ENCODE measurements at regions not wholly inside any gene's neighbourhood (a gene's known extent, or its start where the extent isn't known, plus 50 kb on each side); places are given as distances from the start of the nearest gene placed in this dataset.

DNA sequence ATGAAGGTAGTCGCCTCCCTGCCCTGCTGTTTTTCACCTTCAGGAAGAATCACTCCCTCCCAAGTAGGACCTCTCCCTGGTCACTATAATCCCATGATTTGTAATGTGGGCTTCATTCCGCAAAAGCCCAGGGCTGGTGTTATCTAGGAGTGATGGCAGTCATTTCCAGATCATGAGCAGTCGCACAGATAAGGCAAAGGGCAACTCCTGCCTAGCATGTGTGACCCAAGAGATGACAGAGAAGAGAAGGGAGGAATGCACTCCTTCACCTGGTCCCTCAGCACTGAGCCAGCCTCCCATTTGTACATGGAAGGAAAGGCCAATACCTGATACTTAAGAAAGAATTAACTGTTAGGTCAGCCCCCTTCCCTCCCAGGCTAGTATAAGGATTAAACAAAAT, 102.9 kb downstream of the RPL27A start:
- H3K36me3 Mint-ChIP-seq (ENCODE audit: low read depth), result no peaks in the 10 kb centered on the region
- no peaks in the 10 kb centered on the region for H3K27me3 Mint-ChIP-seq (ENCODE audit: low read depth)
- no peaks in the 10 kb centered on the region for H3K9me3 Mint-ChIP-seq
- DNase-seq (ENCODE audit: low read depth, low spot score), result no peak
- no peaks in the 10 kb centered on the region for H3K4me1 Mint-ChIP-seq
- no peak overlapping the region for H3K4me3 Mint-ChIP-seq
- no peak overlapping the region for H3K27ac Mint-ChIP-seq (ENCODE audit: unreplicated experiment)
- TF ChIP-seq, protein P1, sequence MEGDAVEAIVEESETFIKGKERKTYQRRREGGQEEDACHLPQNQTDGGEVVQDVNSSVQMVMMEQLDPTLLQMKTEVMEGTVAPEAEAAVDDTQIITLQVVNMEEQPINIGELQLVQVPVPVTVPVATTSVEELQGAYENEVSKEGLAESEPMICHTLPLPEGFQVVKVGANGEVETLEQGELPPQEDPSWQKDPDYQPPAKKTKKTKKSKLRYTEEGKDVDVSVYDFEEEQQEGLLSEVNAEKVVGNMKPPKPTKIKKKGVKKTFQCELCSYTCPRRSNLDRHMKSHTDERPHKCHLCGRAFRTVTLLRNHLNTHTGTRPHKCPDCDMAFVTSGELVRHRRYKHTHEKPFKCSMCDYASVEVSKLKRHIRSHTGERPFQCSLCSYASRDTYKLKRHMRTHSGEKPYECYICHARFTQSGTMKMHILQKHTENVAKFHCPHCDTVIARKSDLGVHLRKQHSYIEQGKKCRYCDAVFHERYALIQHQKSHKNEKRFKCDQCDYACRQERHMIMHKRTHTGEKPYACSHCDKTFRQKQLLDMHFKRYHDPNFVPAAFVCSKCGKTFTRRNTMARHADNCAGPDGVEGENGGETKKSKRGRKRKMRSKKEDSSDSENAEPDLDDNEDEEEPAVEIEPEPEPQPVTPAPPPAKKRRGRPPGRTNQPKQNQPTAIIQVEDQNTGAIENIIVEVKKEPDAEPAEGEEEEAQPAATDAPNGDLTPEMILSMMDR (conservative IDR thresholded peaks at IDR 0.05), result no peak

DNA sequence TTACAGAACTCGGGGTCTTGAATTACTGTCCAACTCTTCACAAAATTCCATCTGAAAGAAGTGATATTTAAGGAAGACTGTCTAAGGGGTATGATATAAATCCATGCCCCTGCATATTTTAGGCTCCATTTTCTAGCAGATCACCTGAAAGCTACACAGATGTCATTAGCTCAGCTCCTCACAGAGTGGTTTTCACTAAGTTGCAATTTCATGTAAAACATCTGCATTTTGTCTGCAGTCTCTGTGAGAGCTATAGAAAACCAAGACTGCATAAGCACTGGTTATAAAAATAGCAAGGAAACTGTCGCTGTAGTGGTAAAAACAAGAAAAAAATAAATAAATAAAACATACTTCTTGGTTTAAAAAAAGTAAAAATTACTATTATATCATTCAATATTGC, 103.4 kb downstream of the RPL27A start:
- Mint-ChIP-seq H3K4me3 (no peak overlapping the region), H3K27ac (ENCODE audit: unreplicated experiment) (no peak overlapping the region), H3K4me1 (no peaks in the 10 kb centered on the region), H3K27me3 (ENCODE audit: low read depth) (no peaks in the 10 kb centered on the region), H3K9me3 (no peaks in the 10 kb centered on the region), H3K36me3 (ENCODE audit: low read depth) (no peaks in the 10 kb centered on the region)
- DNase-seq (ENCODE audit: low read depth, low spot score), result no peak
- TF ChIP-seq, protein P1 (conservative IDR thresholded peaks at IDR 0.05), result no peak

DNA sequence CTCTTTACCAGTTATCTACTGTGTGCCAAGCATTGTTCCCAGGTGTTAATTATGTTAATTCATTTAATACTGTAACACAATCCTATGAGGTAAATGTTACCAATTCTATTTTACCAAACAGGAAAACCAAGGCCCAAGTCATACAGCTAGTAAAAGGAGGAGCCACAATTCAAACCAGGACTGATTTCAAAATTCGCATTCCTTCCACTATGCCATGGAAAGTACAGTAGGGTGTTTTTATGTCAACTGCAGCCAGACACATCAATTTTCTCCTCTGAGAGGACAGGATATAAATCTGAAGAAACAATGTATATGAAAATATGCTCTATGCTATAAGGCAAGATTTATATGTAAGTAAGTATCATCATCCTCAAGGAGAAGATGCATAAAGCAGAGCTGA, 104.3 kb downstream of the RPL27A start:
- DNase-seq (ENCODE audit: low read depth, low spot score), result no peak
- Mint-ChIP-seq H3K27ac (ENCODE audit: unreplicated experiment) (no peak overlapping the region), H3K4me3 (no peak overlapping the region), H3K4me1 (no peaks in the 10 kb centered on the region), H3K9me3 (no peaks in the 10 kb centered on the region), H3K36me3 (ENCODE audit: low read depth) (no peaks in the 10 kb centered on the region), H3K27me3 (ENCODE audit: low read depth) (no peaks in the 10 kb centered on the region)
- TF ChIP-seq, protein P1 (conservative IDR thresholded peaks at IDR 0.05), result peak; percentile 49

DNA sequence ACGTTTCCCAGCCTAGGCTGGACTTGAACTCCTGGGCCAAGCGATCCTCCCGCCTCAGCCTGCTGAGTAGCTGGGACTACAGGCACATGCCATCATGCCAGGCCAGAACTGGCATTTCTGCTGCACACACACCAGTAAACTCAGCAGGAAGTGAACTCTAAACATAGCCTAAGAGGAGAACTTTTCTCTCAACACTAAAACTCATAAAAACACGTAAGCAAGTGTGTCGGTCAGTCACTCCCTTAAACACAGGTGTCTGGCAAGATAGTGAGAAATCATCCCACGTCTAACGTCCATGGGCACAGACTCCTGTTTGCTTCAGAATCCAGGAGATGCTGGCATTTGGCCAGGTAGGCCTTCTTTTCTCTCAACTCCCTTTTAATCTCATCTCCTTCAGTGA, 104.8 kb downstream of the RPL27A start:
- Mint-ChIP-seq H3K4me1 (no peaks in the 10 kb centered on the region), H3K36me3 (ENCODE audit: low read depth) (no peaks in the 10 kb centered on the region), H3K4me3 (no peak overlapping the region)

DNA sequence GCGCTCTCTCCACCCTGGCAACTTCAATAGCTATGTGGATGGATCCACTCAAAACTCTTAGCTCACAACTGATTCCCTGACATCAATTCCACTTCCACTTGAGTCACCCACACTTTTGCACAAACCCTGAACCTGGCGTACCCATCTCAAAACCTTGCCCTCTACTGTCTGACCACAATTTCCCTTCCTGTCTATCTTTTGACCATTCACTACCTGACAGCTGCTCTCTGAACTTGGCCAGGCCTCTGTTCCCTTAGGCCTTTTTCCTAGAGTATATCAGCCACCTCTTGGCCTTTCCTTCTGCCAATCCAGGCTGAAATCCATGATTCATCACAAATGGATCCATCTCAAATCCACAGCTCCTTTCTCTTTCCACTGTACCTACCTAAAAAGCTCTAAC, 106.0 kb downstream of the RPL27A start:
- Mint-ChIP-seq H3K36me3 (ENCODE audit: low read depth) (no peaks in the 10 kb centered on the region), H3K27me3 (ENCODE audit: low read depth) (no peaks in the 10 kb centered on the region), H3K9me3 (no peaks in the 10 kb centered on the region), H3K4me3 (no peak overlapping the region), H3K27ac (ENCODE audit: unreplicated experiment) (no peak overlapping the region), H3K4me1 (no peaks in the 10 kb centered on the region)
- TF ChIP-seq, protein P1 (conservative IDR thresholded peaks at IDR 0.05), result no peak
- no peak for DNase-seq (ENCODE audit: low read depth, low spot score)

More for the DNA sequence above, 104.8 kb downstream of the RPL27A start:
- Mint-ChIP-seq H3K27ac (ENCODE audit: unreplicated experiment) (no peak overlapping the region), H3K27me3 (ENCODE audit: low read depth) (no peaks in the 10 kb centered on the region), H3K9me3 (no peaks in the 10 kb centered on the region)
- DNase-seq (ENCODE audit: low read depth, low spot score), result no peak
- TF ChIP-seq, protein P1 (conservative IDR thresholded peaks at IDR 0.05), result no peak

DNA sequence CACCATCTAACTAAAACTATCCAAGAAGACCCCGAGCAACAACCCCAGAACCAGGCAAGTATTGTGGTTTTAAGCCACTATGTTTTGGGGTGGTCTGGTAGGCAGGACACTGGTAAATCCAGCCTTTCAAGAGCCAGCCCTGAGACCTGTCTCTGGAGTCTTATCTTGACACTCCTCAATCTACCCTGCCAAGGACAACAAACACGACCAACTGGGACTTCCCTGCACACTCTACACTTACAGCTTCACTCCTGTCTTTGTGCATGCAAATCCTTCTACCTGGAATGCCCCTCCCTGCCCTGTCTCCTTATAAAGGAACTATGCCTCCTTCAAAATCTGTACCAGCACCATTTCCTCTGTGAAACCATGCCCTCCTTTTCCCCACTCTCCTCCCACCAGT, 107.3 kb downstream of the RPL27A start:
- H3K9me3 Mint-ChIP-seq, result no peaks in the 10 kb centered on the region
- TF ChIP-seq, protein P1 (conservative IDR thresholded peaks at IDR 0.05), result no peak
- H3K36me3 Mint-ChIP-seq (ENCODE audit: low read depth), result no peaks in the 10 kb centered on the region
- no peak overlapping the region for H3K27ac Mint-ChIP-seq (ENCODE audit: unreplicated experiment)
- H3K4me3 Mint-ChIP-seq, result no peak overlapping the region
- no peaks in the 10 kb centered on the region for H3K4me1 Mint-ChIP-seq
- no peak for DNase-seq (ENCODE audit: low read depth, low spot score)
- no peaks in the 10 kb centered on the region for H3K27me3 Mint-ChIP-seq (ENCODE audit: low read depth)
